NCI-H2029 (cell line): ENCODE measurements at regions not wholly inside any gene's neighbourhood (a gene's known extent, or its start where the extent isn't known, plus 50 kb on each side); places are given as distances from the start of the nearest gene placed in this dataset.

Experiments
- DNase-seq: peaks from one replicate; lab custom pipeline; 2025; lab: John Stamatoyannopoulos, UW

DNA sequence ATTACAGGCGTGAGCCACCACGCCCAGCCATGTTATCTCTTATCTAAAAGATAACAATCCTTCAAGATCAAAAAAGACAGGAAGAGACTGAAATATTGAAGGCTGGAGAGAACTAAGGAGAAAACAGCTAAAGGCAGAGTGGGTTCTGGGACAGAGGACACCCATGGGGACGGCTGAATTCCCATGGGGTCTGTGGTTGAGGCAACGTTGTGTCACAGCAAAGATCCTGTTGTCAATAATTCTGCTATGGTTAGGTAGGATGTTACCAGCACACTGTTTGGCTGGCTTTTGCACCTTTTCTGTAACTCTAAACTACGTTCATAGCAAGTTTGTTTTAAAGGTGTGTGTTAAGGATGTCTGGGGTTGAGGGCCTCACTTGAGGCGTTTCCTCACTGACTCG, 137.7 kb upstream of the APCDD1 start:
- DNase-seq, result no peak

DNA sequence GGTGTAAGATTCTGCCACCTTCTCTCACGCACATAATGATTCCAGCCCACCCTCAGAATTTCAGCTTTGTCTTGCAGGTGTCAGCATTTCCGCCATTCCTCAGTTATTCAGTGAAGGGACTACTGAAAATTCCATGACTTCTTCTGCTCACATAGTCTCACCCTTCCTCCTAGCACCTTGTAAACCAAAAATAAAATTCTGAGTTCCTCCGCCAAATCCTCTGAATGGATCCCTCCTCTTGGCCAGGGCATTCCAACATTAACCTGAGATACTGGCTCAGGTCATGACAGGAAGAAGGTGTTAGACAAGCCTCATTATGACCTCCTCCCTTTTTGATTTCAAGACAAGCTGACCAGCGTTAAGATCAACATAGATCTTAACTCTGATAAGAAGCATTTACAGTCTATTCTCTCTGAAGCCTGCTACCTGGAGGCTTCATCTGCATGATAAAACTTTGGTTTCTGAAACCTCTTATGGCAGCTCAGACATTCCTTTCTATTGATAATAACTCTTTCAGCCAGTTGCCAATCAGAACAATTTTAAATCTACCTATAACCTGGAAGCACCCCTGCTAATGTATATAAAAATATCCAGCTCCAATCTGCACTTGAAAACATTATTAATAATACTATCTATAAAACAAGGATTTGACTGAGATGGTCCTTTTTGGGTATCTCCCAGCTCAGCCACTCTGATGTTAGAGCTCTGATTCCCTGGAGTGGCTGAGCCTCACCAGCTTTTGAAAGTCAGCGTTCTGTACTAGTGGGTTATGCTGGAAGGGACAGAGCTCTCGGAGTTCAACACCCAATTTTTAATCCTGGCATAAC, 136.4 kb upstream of the APCDD1 start:
- no peak for DNase-seq

DNA sequence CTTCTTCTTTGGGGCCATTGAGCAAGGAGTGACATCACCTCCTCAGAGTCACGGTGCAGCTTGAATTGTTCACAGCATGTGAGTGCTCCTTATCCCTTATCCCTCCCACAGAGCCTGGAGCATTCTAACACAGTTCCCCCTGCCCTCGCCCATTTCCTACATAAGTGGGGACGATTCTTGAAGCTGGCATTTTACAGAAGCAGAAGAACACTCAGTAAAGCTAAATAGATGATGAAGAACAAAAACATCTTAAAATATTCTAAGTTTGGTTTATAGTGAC, 135.8 kb upstream of the APCDD1 start:
- no peak for DNase-seq

DNA sequence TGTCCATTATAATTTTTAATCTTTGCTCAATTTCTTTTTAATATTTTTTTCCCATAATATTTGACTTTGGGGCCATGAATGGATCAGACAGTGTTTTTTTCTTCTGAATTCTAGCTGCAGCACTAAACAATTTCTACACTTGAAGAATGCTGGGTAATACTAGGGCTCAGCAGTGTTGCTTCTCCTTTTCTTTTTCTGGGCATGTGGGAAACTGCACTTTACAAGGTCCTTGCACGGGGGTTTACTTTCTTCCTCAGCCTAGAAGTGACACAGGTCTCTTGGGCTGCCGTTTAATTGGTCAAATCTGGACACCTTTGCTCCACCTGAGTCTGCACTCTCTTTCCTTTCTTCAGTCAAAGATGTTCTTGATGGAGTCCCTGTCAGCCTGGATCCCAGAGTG, 135.4 kb upstream of the APCDD1 start:
- no peak for DNase-seq

DNA sequence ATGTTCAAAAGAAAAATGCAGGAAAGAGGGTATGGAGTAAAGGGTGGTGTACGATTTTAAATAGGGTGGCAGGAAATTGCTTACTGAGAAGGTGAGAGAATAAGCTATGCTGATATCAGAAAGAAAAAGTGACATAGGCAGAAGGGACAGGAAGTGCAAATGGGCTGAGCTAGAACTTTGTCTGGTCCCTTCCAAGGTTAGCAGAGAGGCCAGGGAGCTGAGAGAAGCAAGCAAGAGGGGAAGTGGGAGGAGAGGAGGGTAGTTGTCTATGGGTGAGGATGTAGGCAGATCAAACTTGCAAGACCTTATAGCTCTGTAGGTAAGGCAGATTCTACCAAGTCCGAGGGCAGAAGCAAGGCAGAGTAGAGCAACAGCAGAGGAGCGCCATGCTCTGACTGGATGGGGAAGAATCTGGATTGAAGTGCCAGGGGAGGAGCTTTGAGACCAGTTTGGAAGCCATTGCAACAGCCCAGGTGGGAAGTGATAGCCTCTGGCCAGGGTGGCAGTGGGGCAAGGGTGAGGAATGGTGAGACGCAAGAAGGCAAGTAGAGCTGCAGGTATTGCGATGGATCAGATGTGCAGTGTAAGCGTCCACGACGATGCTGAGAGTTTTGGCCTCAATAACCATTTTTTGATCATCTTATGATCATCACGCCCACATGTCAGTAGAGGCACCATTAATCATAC, 134.4 kb upstream of the APCDD1 start:
- DNase-seq, result no peak

DNA sequence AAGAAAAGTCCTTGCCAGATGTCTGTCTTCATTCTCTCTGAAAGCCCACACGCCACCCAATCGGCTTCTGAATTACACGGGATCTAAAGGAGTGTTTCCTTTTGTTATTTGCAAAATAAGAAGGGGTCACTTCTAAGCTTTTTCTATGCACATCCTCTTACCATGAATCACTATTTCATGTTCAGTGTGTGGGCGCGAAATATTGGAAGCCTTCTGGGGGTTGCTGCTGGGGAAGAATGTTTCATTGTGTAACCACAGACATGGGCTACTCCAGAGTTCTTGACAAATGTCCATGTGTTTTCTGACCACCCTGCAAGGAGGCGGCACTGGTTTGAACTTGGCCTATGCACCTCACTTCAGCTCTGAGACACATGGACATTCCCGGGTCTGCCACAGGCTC, 133.6 kb upstream of the APCDD1 start:
- DNase-seq, result no peak

DNA sequence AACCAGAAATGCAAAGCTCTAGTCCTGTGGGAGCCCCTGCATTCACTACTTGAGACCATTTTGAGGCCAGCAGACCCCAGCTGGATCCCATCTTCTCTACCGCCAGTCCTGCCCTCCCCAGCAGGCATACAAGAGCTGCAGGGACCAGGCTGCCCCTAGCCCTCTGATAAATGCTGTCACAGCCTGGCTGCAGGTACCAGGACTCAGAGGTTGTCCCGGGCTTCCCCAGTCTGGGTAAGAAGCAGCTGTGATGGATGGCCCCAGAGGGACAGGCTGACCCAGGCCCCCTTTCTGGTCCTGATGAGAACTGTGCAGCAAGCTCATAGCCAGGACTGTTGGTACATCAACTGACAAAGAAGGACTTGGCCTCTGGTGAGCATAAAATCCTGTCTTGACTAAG, 132.9 kb upstream of the APCDD1 start:
- no peak for DNase-seq

DNA sequence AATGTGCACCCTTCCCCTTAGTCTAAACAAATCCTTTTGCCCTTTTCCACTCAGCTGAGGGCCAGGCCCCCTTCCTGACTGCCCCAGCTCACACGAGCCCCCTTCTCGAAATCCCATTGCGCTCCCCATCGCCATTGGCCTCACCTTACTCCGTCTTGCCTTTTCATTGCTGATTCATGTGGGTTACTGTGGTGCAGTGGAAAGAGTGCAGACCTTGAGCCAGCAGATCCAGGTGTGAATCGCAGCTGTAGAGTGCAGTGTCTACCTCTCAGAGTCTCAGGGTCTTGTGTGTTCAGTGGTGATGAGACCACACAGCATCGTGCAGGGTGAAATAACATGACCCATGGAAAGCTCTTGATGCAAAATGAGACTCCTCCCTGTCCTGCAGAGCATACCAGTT, 132.4 kb upstream of the APCDD1 start:
- DNase-seq, result no peak

DNA sequence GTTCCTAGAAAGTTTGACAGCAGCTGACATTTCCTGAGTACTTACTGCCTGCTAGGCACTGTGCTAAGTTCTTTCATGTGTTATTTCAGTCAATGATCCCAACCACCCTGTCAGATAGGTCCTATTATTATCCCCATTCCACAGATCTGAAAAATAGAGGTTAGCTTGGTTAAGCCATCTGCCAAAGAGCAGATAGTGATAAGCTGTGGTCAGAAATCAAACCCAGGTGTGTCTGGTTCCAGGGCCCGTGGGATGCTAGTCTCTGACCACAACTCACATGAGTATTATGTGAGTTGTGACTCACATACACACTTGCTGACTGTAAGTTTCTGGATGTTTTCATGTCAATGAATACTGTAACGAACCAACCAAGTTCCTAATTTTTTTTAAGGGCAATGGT, 132.0 kb upstream of the APCDD1 start:
- DNase-seq, result no peak

DNA sequence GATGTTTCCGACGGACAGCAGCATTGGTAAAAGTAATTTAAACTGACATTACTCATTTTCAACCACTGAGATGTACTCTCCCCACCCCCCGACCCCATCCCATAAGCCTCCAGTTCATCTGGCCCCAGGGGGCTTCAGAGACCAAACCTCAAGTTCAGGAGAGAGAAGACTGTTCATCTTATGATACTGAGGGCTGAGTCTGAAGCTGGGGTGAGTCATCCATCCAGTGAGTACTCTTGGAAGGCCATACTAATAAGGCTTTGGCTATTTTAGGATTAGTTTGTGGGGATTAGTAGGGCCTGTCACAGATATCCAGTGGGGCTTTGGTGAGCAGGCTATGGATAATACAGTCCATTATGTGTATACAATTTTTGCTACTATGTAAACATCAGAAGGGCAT, 125.3 kb upstream of the APCDD1 start:
- DNase-seq, result no peak

DNA sequence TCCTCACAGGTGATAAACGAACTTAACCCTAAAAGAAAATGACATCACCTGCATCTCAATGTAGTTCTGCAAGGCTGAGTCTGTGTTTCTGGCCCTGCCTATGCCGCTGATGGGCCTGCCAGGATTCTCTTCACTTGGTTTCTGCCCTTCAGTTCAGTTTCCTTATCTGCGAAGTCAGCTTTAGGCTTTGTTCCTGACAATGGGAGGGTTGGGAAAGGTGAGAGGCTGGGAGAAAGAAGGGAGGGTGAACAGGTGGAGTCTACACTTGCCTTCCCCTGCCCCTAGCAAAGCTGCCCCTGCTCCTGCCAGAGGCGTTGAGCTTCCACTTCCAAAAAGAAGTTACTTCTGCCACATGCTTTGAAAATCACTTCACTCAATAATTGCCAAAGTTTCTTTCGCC, 124.0 kb upstream of the APCDD1 start:
- no peak for DNase-seq

DNA sequence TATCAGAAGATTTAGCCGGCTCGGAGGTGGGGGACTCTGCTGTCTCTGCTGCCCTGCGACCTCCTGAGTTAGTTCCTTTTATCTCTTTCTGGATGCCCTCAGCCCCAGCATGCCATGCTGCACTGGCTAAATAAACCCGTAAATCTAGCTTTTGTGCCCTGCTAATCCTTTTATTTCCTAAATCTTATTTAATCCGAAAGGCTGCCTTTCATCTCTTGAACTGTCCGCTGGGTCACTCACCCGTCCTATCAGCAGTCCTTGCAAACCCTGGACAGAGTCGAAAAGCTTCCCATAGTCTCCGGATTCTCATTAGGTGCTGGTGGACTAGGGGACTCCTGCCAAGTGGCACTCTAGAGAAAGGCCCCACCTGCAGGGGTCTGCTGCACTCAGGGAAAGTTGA, 122.0 kb upstream of the APCDD1 start:
- DNase-seq, result no peak

DNA sequence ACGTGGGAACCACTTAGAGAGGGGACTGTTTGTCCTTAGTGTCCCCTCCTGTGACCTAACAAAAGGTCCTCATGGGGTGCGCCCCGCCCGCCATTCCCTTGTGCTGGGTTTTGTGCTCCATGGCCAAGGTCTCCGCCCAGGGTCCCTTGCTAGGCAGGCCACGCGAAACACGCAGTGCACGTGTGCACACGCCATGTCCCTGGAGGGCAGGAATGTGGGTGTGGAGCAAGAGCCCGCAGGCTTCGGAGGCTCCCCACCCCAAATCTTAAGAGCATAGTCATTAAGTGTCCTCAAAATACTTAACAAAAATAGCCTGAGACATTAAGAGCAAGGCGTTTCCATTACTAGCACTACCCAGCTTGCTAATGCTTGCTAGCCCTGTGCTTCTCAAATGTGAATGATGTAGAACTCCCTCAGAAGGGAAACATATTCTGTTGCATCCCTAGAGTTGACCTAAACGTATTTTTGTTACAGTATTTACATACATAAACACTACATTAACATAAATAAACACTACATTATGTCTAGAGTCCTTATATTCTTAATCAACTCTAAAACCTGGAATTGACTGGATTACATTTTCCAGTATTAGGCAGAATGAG, 117.6 kb upstream of the APCDD1 start:
- DNase-seq, result no peak

DNA sequence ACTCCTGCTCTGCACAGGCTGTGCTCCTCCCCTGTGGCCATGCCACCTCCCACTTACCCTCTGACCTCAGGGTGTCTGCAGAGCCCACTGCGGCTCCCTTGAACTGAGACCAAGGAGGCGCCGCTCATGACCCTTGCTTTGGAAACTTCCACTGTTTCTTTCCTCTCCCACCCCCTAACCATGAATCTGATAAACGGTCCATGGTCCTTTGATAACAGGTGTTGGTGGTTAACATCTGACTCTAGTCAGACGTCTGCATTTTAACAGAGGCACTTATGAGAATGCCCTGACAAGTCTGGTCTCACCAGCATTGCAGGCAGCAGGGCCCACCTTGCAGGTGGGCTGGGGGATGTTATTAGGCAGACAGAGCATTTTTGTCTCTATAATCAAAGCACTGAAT, 113.6 kb upstream of the APCDD1 start:
- DNase-seq, result no peak

DNA sequence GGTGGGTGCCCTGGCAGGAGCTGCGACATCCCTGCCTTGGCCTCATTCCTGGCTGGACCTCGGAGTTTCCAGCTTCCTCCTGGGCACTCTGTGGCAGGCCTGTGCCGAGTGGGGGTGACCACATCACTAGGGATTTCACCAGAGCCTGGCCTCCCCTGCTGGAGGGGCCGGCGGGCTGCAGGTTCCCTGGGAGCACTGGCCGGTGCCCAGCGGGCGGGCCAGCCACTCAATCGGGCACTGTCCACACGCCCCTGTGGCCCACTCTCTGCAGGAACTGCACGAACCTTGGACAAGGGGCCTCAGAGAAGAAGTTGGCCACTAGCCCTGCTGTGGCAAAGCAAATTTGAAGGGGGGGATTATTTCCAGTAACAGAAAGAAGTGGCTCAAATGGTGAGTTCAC, 110.7 kb upstream of the APCDD1 start:
- DNase-seq, result no peak

DNA sequence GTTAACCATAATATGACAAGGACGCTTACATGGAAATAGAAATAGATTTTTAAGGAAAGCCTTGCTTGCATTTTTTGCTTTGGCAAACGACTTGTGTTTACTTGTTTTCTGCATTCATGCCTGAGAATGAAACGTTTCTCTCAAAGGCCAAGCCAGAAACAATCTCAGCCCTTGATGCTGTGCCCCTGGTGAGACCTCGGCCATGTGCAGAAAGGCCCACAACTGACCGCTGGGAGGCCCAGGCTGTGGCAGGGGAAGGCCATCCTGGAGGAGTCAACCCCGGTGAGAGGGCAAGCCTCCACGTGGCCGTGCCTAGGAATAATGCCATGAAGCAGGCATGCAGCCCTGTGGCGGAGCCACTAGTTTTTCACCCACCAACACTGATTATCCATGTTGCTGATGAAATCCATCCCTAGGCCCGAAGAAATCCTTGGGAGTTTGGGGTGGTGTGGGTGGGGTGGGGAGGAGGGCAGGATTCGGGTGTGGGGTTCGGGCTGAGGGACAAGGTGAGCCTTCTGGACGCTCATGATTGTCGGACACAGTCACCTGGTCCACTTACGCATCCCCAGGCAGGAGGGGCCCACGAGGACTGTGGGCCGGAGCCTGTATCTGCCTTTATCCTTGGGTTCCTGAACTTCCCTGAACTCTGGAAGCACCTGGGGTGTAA, 107.6 kb upstream of the APCDD1 start:
- DNase-seq, result no peak

DNA sequence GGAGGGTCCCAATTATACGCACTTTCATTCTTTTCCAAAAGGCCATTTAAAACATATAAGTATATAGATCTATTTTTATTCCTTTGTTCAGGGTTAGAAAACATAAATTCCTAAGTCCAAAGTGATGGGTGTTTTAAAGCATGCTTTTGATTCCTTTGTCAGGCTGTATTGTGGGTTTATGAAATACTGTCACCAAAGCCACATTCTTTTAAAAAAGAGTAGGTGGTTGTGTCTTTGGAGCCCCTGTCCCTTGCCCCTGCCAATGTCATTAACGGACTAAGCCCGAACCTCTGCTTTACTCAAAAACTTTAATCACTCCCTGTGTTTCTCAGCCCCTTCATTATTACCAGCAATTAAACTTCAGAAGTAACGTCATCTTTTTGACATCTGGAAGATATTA, 104.9 kb upstream of the APCDD1 start:
- no peak for DNase-seq

DNA sequence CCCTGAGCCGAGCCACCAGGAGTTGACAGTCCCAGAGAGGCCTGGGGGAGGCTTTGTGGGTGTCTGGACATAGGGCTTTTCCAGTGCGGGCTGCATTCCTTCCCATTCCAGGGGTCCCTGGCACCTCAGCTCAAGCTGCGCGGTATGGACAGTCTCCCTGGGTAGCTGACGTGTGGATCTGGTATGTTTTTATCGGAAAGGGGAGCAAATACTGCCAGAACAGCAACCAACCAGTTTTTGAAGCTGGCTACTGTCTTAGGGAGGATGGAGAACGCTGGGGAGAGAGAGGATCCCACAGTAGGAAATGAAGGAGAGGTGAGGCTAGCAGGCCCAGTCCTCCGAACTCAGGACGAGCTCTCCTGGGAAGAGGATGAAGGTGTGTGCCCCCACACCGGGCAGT, 103.8 kb upstream of the APCDD1 start:
- DNase-seq, result no peak

DNA sequence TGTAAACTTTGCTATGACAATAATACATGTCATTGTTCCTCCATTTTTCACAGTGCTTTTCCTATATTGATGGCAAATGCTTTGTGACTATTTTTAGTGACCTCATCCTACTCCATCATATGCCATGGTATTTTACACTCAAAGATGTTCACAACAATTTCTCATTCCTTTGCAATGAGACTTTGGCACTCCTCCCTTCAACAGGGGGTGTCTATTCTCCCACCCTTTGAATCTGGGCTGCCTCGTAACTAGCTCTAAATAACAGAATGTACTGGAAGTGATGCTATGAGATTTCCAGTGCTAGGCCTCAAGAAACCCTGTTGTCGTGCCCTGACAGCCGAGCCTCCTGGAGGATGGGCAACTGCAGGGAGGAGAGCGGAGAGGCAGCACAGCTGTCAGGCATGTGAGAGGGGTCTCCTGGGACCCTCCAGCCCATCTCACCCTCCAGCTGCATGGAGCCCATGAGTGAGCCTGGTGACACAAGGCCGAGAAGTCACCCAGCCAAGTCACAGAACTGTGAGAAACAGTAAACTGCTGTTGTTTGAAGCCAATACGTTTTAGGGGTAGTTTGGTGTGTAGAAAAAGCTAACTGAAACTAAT, 103.1 kb upstream of the APCDD1 start:
- no peak for DNase-seq

DNA sequence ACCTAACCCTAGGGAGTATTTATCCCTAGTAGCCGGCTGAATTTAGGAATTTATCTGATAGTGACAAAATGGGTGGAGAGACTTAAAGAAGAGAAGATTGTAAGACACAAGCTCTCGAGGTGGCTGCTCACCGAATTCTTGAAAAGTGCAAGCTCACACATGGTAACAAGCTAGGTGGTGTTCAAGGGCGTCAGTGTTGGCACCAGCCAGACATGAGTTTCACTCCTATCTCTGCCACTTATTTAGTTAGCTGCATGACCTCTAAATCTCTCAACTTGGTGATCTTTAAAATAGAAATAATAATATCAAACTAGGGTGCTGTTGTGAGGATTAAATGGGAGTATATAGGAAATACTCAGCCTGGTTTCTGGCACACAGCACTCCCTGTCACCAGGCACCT, 102.6 kb upstream of the APCDD1 start:
- no peak for DNase-seq

DNA sequence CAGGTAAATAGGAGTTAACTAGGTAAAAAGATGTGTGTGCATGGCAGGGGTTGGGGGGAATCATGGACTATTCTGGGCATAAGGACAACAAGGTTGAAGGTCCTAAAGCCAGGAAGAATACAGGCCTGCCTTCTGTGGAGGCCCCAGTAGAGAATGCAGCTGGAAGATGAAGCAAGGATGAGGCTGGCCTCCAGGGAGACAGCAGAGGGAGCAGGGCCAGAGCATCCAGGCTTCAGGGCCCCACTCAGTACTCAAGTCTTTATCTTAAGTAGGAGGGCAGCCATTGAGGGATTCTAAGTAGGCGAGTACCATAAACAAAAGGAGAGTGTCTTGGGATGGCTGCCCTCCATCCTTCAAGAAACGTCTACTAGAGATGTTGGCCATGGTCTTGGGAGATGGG, 101.8 kb upstream of the APCDD1 start:
- DNase-seq, result no peak

DNA sequence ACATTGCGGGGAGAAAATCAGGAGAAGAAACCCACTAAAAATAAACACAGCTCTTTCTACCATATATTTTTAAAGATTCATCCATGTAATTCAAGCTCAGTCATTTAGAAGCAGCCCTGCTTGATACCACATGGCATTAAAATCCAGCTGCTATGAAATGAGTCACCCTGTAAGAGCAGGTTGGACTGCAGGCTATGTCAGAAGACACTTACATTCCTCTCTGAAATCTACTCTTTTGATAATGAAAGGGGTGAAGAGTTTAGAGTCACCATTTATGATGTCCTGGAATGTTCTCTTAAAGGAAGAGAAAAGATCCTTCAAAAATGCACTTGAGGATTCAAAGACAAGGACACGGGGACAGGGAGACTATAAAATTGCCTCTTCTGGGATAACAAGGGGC, 100.6 kb upstream of the APCDD1 start:
- DNase-seq, result no peak
